ENCODE measurements at regions not wholly inside any gene's neighbourhood (a gene's known extent, or its start where the extent isn't known, plus 50 kb on each side); places are given as distances from the start of the nearest gene placed in this dataset.
"Not testable (repeated sequence)": the region's sequence is repeated elsewhere in the genome, so short reads cannot be mapped to it uniquely, and the experiment has no call there.

DNA sequence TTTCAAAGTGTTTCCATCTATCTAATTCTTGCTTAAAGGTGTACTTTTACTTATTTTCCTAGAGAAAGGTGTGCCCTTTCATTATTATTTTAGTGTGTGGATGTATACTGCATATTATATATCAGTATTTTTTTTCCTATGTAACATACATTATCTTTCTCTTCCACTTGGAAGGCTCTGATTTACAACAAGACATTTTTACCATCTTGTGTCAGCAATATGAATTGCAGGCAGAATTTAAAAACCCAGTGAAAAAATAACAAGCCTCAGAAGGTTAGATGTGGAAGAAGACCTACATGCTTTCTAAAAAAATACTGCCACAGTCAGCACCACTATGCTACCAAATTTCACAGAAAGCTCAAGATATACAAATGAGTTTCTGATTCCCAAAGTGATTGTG is 327.7 kb upstream of the STEAP1 start:
- TF ChIP-seq CTCF (IDR thresholded peaks at IDR 0.05), result no peak
- Histone ChIP-seq H3K4me3 (no peak overlapping the region), H3K27ac (no peak overlapping the region), H3K9me3 (no peaks in the 10 kb centered on the region), H3K4me1 (no peaks in the 10 kb centered on the region), H3K36me3 (no peaks in the 10 kb centered on the region), H3K27me3 (no peaks in the 10 kb centered on the region)
- no peak for DNase-seq (ENCODE audit: low spot score in 2 of 2)
- intact Hi-C loops (cut with DNase I), result no loop called here

GRCh38 chr7:89837515-89837914 is 316.8 kb upstream of the STEAP1 start:
- Histone ChIP-seq H3K27ac (no peak overlapping the region), H3K4me1 (no peaks in the 10 kb centered on the region), H3K27me3 (no peaks in the 10 kb centered on the region), H3K9me3 (no peaks in the 10 kb centered on the region), H3K36me3 (no peaks in the 10 kb centered on the region), H3K4me3 (no peak overlapping the region)
- no peak for TF ChIP-seq CTCF (IDR thresholded peaks at IDR 0.05)
- intact Hi-C loops (cut with DNase I), result no loop called here
- no peak for DNase-seq (ENCODE audit: low spot score in 2 of 2)

GRCh38 chr7:89839329-89839728 is 314.9 kb upstream of the STEAP1 start:
- no peaks in the 10 kb centered on the region for H3K27me3 ChIP-seq
- no peak overlapping the region for H3K27ac ChIP-seq
- H3K4me1 ChIP-seq, result no peaks in the 10 kb centered on the region
- DNase-seq (ENCODE audit: low spot score in 2 of 2), result no peak
- intact Hi-C loops (cut with DNase I), result no loop called here
- TF ChIP-seq CTCF (IDR thresholded peaks at IDR 0.05), result no peak
- H3K9me3 ChIP-seq, result no peaks in the 10 kb centered on the region
- H3K4me3 ChIP-seq, result no peak overlapping the region
- no peaks in the 10 kb centered on the region for H3K36me3 ChIP-seq

DNA sequence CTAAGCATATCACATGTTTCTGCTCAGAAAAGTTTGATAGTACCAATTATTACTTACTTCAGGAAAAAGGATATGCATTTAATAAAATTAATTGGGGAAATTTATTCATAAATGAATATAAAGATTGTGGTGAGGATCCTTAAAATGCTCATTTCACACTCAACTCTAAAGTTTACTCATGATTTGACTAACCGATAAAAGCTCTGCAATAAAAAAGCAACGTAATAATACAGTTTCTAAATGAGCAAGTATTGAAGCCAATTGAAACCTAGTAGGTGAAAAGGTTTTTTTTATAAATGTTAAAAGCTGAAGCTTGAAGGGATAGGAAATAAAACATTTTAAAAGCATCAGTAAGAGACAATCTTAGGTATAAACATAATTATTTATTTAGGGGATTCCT is 308.3 kb upstream of the STEAP1 start:
- DNase-seq (ENCODE audit: low spot score in 2 of 2), result no peak
- Histone ChIP-seq H3K27ac (no peak overlapping the region), H3K36me3 (no peaks in the 10 kb centered on the region), H3K9me3 (no peaks in the 10 kb centered on the region), H3K4me3 (no peak overlapping the region), H3K4me1 (no peaks in the 10 kb centered on the region), H3K27me3 (no peaks in the 10 kb centered on the region)
- intact Hi-C loops (cut with DNase I), result no loop called here
- no peak for TF ChIP-seq CTCF (IDR thresholded peaks at IDR 0.05)

DNA sequence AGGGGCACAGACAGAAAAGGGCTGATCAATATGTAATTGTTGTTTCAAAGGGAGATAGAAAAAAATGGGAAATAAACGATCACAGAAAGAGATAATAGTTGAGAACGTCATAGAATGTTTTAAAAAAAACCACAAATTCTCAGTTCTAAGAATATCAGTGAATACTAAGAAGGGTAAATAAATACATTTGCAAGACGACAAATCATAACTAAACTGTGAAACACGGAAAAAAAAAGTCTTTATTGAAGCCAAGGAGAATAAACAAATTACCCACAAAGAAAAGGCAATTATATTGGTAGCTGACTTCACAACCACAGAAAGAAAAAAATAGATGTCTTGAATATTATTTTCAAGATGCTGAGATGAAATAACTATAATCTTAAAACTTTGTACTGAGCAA is 305.2 kb upstream of the STEAP1 start:
- H3K27me3 ChIP-seq, result no peaks in the 10 kb centered on the region
- H3K36me3 ChIP-seq, result no peaks in the 10 kb centered on the region
- no peak for DNase-seq (ENCODE audit: low spot score in 2 of 2)
- no peaks in the 10 kb centered on the region for H3K4me1 ChIP-seq
- H3K4me3 ChIP-seq, result no peak overlapping the region
- intact Hi-C loops (cut with DNase I), result no loop called here
- H3K27ac ChIP-seq, result no peak overlapping the region
- no peak for TF ChIP-seq CTCF (IDR thresholded peaks at IDR 0.05)
- H3K9me3 ChIP-seq, result no peaks in the 10 kb centered on the region

DNA sequence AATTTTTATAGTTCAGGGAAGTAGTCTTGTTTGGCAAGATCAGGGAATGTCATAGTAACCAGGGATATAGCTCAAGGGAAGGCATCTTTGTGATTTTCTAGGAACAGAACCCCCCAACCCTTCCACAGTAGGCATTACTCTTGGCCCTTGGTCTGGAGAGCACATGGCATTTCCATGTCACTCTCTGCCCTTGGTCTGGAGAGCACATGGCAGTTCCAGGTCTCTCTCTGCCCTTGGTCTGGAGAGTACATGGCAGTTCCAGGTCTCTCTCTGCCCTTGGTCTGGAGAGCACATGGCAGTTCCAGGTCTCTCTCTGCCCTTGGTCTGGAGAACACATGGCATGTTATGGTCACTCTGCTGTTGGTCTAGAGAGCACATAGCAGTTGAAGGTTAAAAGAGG is 297.2 kb upstream of the STEAP1 start:
- H3K27ac ChIP-seq; H3K9me3 ChIP-seq; H3K27me3 ChIP-seq; H3K4me3 ChIP-seq; H3K36me3 ChIP-seq; H3K4me1 ChIP-seq; DNase-seq (ENCODE audit: low spot score in 2 of 2); intact Hi-C loops (cut with DNase I): not testable (repeated sequence)

All from ascending aorta (tissue), 2 donors.